SK-N-SH treated with all-trans-retinoic acid at 6 μM for 48 hours (cell line): ENCODE measurements at regions not wholly inside any gene's neighbourhood (a gene's known extent, or its start where the extent isn't known, plus 50 kb on each side); places are given as distances from the start of the nearest gene placed in this dataset.

ENCODE experiments used
- ARNTL ChIP-seq: fragments of 450-650 bp; formaldehyde crosslinking; IDR thresholded peaks from 2 replicates; pipeline ENCODE4 v1.5.0; 2020; ENCODE audit warnings: low read depth, mild to moderate bottlenecking, moderate library complexity, borderline replicate concordance
- CREB5 ChIP-seq: fragments of 250-450 bp; sonication (Bioruptor Pico); IDR thresholded peaks from 2 replicates; pipeline ENCODE4 v1.5.1; 2020; ENCODE audit warnings: low read depth, mild to moderate bottlenecking, moderate library complexity
- CSRNP3 ChIP-seq: fragments of 250-450 bp; sonication (Bioruptor Pico); IDR thresholded peaks from 2 replicates; pipeline ENCODE4 v1.5.1; 2021; ENCODE audit warnings: mild to moderate bottlenecking, moderate library complexity
- OSR1 ChIP-seq: fragments of 250-450 bp; sonication (Bioruptor Pico); IDR thresholded peaks from 2 replicates; pipeline ENCODE4 v1.8.0; 2022; ENCODE audit warnings: moderate library complexity, mild to moderate bottlenecking, inconsistent platforms
- PATZ1 ChIP-seq: fragments of 250-450 bp; sonication (Bioruptor Pico); IDR thresholded peaks from 2 replicates; pipeline ENCODE4 v1.8.0; 2020; ENCODE audit warnings: mild to moderate bottlenecking, moderate library complexity, borderline replicate concordance
- POU6F1 ChIP-seq: fragments of 250-450 bp; sonication (Bioruptor Pico); IDR thresholded peaks from 2 replicates; pipeline ENCODE4 v1.8.0; 2021; ENCODE audit warnings: low read depth, mild to moderate bottlenecking, moderate library complexity, borderline replicate concordance
- RARB ChIP-seq: fragments of 250-450 bp; sonication (Bioruptor Pico); IDR thresholded peaks from 2 replicates; pipeline ENCODE4 v1.8.0; 2021; ENCODE audit warnings: mild to moderate bottlenecking, moderate library complexity
- SNAI2 ChIP-seq: fragments of 250-450 bp; sonication (Bioruptor Pico); IDR thresholded peaks from 2 replicates; pipeline ENCODE4 v1.5.0; 2020; ENCODE audit warnings: mild to moderate bottlenecking, moderate library complexity
- TCF4 ChIP-seq: fragments of 250-450 bp; sonication (Bioruptor Pico); IDR thresholded peaks from 2 replicates; pipeline ENCODE4 v1.8.0; 2021; ENCODE audit warnings: mild to moderate bottlenecking, moderate library complexity, borderline replicate concordance
- TSHZ2 ChIP-seq: fragments of 250-450 bp; sonication (Bioruptor Pico); IDR thresholded peaks from 2 replicates; pipeline ENCODE4 v1.5.0; 2020; ENCODE audit warnings: mild to moderate bottlenecking, moderate library complexity
- ZC3H10 ChIP-seq: fragments of 250-450 bp; sonication (Bioruptor Pico); IDR thresholded peaks from 2 replicates; pipeline ENCODE4 v1.5.1; 2021; ENCODE audit warnings: mild to moderate bottlenecking, moderate library complexity
- ZFP30 ChIP-seq: fragments of 450-650 bp; formaldehyde crosslinking; IDR thresholded peaks from 2 replicates; pipeline ENCODE4 v1.5.0; 2022; ENCODE audit warnings: mild to moderate bottlenecking, moderate library complexity
- ZNF565 ChIP-seq: fragments of 450-650 bp; formaldehyde crosslinking; conservative IDR thresholded peaks from 2 replicates; pipeline ENCODE4 v1.5.0; 2020; ENCODE audit warnings: low read depth, mild to moderate bottlenecking, moderate library complexity
- ZNF70 ChIP-seq: fragments of 450-650 bp; formaldehyde crosslinking; IDR thresholded peaks from 2 replicates; pipeline ENCODE4 v1.5.0; 2020; ENCODE audit warnings: mild to moderate bottlenecking, moderate library complexity

- TF ChIP-seq RARB (CRISPR knock-in tag) (no peak), POU6F1 (no peak), SNAI2 (CRISPR knock-in tag) (no peak), CSRNP3 (CRISPR knock-in tag) (no peak), ZFP30 (CRISPR knock-in tag) (no peak), ZNF70 (CRISPR knock-in tag) (no peak), PATZ1 (CRISPR knock-in tag) (no peak), TCF4 (CRISPR knock-in tag) (no peak), TSHZ2 (CRISPR knock-in tag) (no peak), ZC3H10 (CRISPR knock-in tag) (no peak), ZNF565 (CRISPR knock-in tag) (no peak), ARNTL (CRISPR knock-in tag) (no peak), CREB5 (CRISPR knock-in tag) (no peak), OSR1 (CRISPR knock-in tag) (no peak)
Measured at GRCh38 chr7:156209087-156209486, 396.8 kb upstream of the SHH start.
